SK-N-MC (cell line): ENCODE measurements at regions not wholly inside any gene's neighbourhood (a gene's known extent, or its start where the extent isn't known, plus 50 kb on each side); places are given as distances from the start of the nearest gene placed in this dataset.

ENCODE experiments used
- EZH2 ChIP-seq: fragments of 200-600 bp; sonication (generic); IDR thresholded peaks from one replicate; pipeline ENCODE4 v1.6.1; 2017; ENCODE audit warnings: antibody characterized with exemption
- FOXP2 ChIP-seq: optimal IDR thresholded peaks from 2 replicates; pipeline ENCODE3; 2011; ENCODE audit warnings: mild to moderate bottlenecking, moderate library complexity; ENCODE audit not compliant: insufficient read depth; ENCODE audit errors: extremely low read length, control extremely low read depth
- POLR2AphosphoS5 ChIP-seq: IDR thresholded peaks from 2 replicates; pipeline ENCODE4 v1.6.1; 2012; ENCODE audit warnings: mild to moderate bottlenecking, low read depth, low read length, borderline replicate concordance

DNA sequence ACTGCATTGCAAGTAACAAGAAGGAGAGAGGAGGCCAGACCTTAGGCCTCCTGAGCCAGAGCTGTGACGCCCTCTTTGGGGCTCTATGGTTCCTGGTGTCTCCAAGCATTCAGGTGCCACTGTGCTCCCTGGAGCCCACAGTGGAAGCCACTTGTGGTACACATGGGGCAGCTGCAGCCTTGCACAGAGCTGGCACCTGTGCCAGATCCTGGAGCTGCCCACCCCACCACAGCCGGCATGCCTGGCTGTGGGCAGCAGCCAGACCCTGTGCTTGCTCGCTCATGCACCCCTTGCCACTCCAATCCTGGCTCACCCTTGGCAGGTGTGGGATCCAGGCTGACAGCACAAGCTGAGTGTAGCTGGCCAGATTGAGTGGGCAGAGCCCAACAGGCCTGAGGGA, 173.8 kb upstream of the SMIM30 start:
- TF ChIP-seq EZH2 (no peak), POLR2AphosphoS5 (no peak), FOXP2 (no peak)
